DMS153 treated with DMSO at 0.1 percent for 48 hours (cell line): ENCODE measurements at regions not wholly inside any gene's neighbourhood (a gene's known extent, or its start where the extent isn't known, plus 50 kb on each side); places are given as distances from the start of the nearest gene placed in this dataset.
A peak's percentile ranks its signal among the peaks of the same experiment; 100 is the strongest.

Experiments used
- DNase-seq: peaks from one replicate; lab custom pipeline; 2025; ENCODE audit not compliant: unreplicated experiment; lab: John Stamatoyannopoulos, UW

GRCh38 chr2:5986801-5987787 lies 294.9 kb downstream of the SOX11 start:
- no peak for DNase-seq

GRCh38 chr2:5988120-5988519 lies 295.9 kb downstream of the SOX11 start:
- DNase-seq: no peak

- no peak for DNase-seq
Measured at GRCh38 chr2:5990086-5990485, 297.9 kb downstream of the SOX11 start.

- no peak for DNase-seq
Measured at GRCh38 chr2:5991305-5991968, 299.3 kb downstream of the SOX11 start.

GRCh38 chr2:5995832-5996231 lies 303.6 kb downstream of the SOX11 start:
- DNase-seq: no peak

GRCh38 chr2:6008186-6008585 lies 316.0 kb downstream of the SOX11 start:
- DNase-seq: no peak

GRCh38 chr2:6008726-6009125 lies 316.5 kb downstream of the SOX11 start:
- no peak for DNase-seq

GRCh38 chr2:6010163-6010562 lies 318.0 kb downstream of the SOX11 start:
- DNase-seq: no peak

- DNase-seq: no peak
Measured at GRCh38 chr2:6011921-6012320, 319.7 kb downstream of the SOX11 start.

- no peak for DNase-seq
Measured at GRCh38 chr2:6017736-6018286, 325.6 kb downstream of the SOX11 start.

- no peak for DNase-seq
Measured at GRCh38 chr2:6024229-6024628, 332.0 kb downstream of the SOX11 start.

- peak; percentile 1 for DNase-seq
Measured at GRCh38 chr2:6024784-6025183, 332.6 kb downstream of the SOX11 start.

- no peak for DNase-seq
Measured at GRCh38 chr2:6025391-6025790, 333.2 kb downstream of the SOX11 start.

GRCh38 chr2:6027066-6027465 lies 334.9 kb downstream of the SOX11 start:
- DNase-seq: no peak

- DNase-seq: no peak
Measured at GRCh38 chr2:6031200-6031867, 339.1 kb downstream of the SOX11 start.

- DNase-seq: no peak
Measured at GRCh38 chr2:6036211-6036610, 344.0 kb downstream of the SOX11 start.

GRCh38 chr2:6043238-6043637 lies 351.1 kb downstream of the SOX11 start:
- no peak for DNase-seq

GRCh38 chr2:6052649-6053048 lies 360.5 kb downstream of the SOX11 start:
- no peak for DNase-seq

GRCh38 chr2:6053743-6054142 lies 361.6 kb downstream of the SOX11 start:
- no peak for DNase-seq

GRCh38 chr2:6054161-6054671 lies 362.0 kb downstream of the SOX11 start:
- no peak for DNase-seq

GRCh38 chr2:6060992-6061663 lies 368.9 kb downstream of the SOX11 start:
- DNase-seq: no peak
